Left colon (tissue), 2 donors: ENCODE measurements at regions not wholly inside any gene's neighbourhood (a gene's known extent, or its start where the extent isn't known, plus 50 kb on each side); places are given as distances from the start of the nearest gene placed in this dataset.
"Not testable (repeated sequence)": the region's sequence is repeated elsewhere in the genome, so short reads cannot be mapped to it uniquely, and the experiment has no call there.

Experiments used
- ATAC-seq: fragments of 200-7000 bp; cut with Tn5 transposase; one replicate; pipeline ENCODE4 v1.9.1; 2020; ENCODE audit warnings: mild to moderate bottlenecking, moderate library complexity
- DNase-seq, 2 donors: peaks; one replicate each; pipeline ENCODE4 v3.0.0-alpha.2; 2020
- intact Hi-C, 2 donors: fragments of 100-400 bp; cut with DNase I in 1 of 2; cut with micrococcal nuclease in 1 of 2; formaldehyde crosslinking; loops; one replicate each; pipeline versions ENCODE4 v1.11.2 to v1.14.0; 2022; cut with DNase I, micrococcal nuclease
- donor health status: DM: no; HTN: no; CAD: no.
- donor health status: DM: yes; HTN: yes; CAD: no.

GRCh38 chr5:158055111-158055501, 196.2 kb upstream of the CLINT1 start:
- intact Hi-C loops, result no loop called here
- no peak for ATAC-seq
- no peak for DNase-seq

GRCh38 chr5:158054223-158055110, 195.5 kb upstream of the CLINT1 start:
- ATAC-seq, result no peak
- intact Hi-C loops, result no loop called here
- no peak for DNase-seq

GRCh38 chr5:158051036-158051435, 192.1 kb upstream of the CLINT1 start:
- DNase-seq, result no peak
- ATAC-seq, result no peak
- intact Hi-C loops, result no loop called here

GRCh38 chr5:158050421-158050820, 191.5 kb upstream of the CLINT1 start:
- ATAC-seq, result no peak
- intact Hi-C loops, result no loop called here
- no peak for DNase-seq

GRCh38 chr5:158049459-158049858, 190.5 kb upstream of the CLINT1 start:
- intact Hi-C loops, result no loop called here
- no peak for DNase-seq
- no peak for ATAC-seq

- DNase-seq (no peak), ATAC-seq (no peak)
- intact Hi-C loops, result no loop called here
Measured at GRCh38 chr5:158045696-158046095, 186.8 kb upstream of the CLINT1 start.

GRCh38 chr5:158039911-158040347, 181.0 kb upstream of the CLINT1 start:
- intact Hi-C loops, result no loop called here
- DNase-seq, result no peak

GRCh38 chr5:158039441-158039840, 180.5 kb upstream of the CLINT1 start:
- no peak for DNase-seq
- intact Hi-C loops, result no loop called here
- ATAC-seq, result no peak

More at GRCh38 chr5:158039911-158040347, 181.0 kb upstream of the CLINT1 start:
- ATAC-seq, result no peak

- intact Hi-C loops, DNase-seq, ATAC-seq: not testable (repeated sequence)
Measured at GRCh38 chr5:158036983-158037595, 178.1 kb upstream of the CLINT1 start.

GRCh38 chr5:158034586-158034985, 175.6 kb upstream of the CLINT1 start:
- not testable (repeated sequence) for ATAC-seq

GRCh38 chr5:158033724-158034123, 174.8 kb upstream of the CLINT1 start:
- intact Hi-C loops, result no loop called here
- DNase-seq (no peak), ATAC-seq (no peak)

More at GRCh38 chr5:158034586-158034985, 175.6 kb upstream of the CLINT1 start:
- intact Hi-C loops, DNase-seq: not testable (repeated sequence)

- DNase-seq, result no peak
- intact Hi-C loops, result no loop called here
- ATAC-seq, result no peak
Measured at GRCh38 chr5:158033076-158033475, 174.1 kb upstream of the CLINT1 start.

- DNase-seq, result no peak
- no peak for ATAC-seq
- intact Hi-C loops, result no loop called here
Measured at GRCh38 chr5:158032246-158032645, 173.3 kb upstream of the CLINT1 start.

- DNase-seq (no peak), ATAC-seq (peak; percentile 73)
- intact Hi-C loops, result no loop called here
Measured at GRCh38 chr5:158027806-158028775, 169.1 kb upstream of the CLINT1 start.

- ATAC-seq (no peak), DNase-seq (no peak)
- intact Hi-C loops, result no loop called here
Measured at GRCh38 chr5:158026304-158027031, 167.5 kb upstream of the CLINT1 start.

- ATAC-seq, result peak; percentile 52
- intact Hi-C loops, result no loop called here
- peak; percentile 35 to 44 for DNase-seq
Measured at GRCh38 chr5:158023266-158023665, 164.3 kb upstream of the CLINT1 start.

GRCh38 chr5:158022837-158023236, 163.9 kb upstream of the CLINT1 start:
- DNase-seq, result no peak
- ATAC-seq, result peak; percentile 74
- intact Hi-C loops, result no loop called here

- DNase-seq (no peak), ATAC-seq (peak; percentile 53)
- intact Hi-C loops, result no loop called here
Measured at GRCh38 chr5:158022393-158022792, 163.4 kb upstream of the CLINT1 start.
